ENCODE measurements at regions not wholly inside any gene's neighbourhood (a gene's known extent, or its start where the extent isn't known, plus 50 kb on each side); places are given as distances from the start of the nearest gene placed in this dataset.

DNA sequence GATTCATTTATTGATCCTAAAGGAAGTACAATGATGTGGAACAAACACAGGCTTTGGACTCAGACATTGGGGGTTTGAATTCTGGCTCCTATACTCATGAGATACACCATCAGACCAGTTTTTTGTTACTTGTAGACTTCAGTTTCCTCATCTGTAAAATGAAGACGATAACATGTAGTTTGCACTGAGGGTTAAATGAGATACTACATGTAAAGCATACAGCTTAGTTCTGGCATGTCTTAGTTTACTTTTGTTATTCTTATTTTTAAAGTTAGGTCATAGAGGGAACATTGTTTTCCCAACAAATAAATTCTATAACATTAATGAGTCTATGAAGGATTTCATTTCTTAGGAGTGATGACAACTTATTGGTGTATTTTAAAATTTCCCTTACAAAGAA lies 183.5 kb upstream of the FAM3C start:
- TF ChIP-seq, protein P1, sequence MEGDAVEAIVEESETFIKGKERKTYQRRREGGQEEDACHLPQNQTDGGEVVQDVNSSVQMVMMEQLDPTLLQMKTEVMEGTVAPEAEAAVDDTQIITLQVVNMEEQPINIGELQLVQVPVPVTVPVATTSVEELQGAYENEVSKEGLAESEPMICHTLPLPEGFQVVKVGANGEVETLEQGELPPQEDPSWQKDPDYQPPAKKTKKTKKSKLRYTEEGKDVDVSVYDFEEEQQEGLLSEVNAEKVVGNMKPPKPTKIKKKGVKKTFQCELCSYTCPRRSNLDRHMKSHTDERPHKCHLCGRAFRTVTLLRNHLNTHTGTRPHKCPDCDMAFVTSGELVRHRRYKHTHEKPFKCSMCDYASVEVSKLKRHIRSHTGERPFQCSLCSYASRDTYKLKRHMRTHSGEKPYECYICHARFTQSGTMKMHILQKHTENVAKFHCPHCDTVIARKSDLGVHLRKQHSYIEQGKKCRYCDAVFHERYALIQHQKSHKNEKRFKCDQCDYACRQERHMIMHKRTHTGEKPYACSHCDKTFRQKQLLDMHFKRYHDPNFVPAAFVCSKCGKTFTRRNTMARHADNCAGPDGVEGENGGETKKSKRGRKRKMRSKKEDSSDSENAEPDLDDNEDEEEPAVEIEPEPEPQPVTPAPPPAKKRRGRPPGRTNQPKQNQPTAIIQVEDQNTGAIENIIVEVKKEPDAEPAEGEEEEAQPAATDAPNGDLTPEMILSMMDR (IDR thresholded peaks at IDR 0.05), result no peak
- TF ChIP-seq EZH2 (IDR thresholded peaks at IDR 0.05), result no peak
- no peak for TF ChIP-seq EZH2phosphoT487 (IDR thresholded peaks at IDR 0.05)

All from neural progenitor cell (in vitro differentiated cells).